Panc1 (cell line): ENCODE measurements at regions not wholly inside any gene's neighbourhood (a gene's known extent, or its start where the extent isn't known, plus 50 kb on each side); places are given as distances from the start of the nearest gene placed in this dataset.

Experiments
- POLR2AphosphoS5 ChIP-seq: IDR thresholded peaks from 2 replicates; pipeline ENCODE4 v1.6.1; 2012; ENCODE audit warnings: mild to moderate bottlenecking, low read depth, low read length, moderate library complexity
- SIN3A ChIP-seq: IDR thresholded peaks from 2 replicates; pipeline ENCODE4 v1.6.1; 2012; ENCODE audit warnings: low read depth, mild to moderate bottlenecking, low read length, moderate library complexity, borderline replicate concordance; ENCODE audit not compliant: insufficient read depth
- TCF7L2 ChIP-seq: IDR thresholded peaks from 2 replicates; pipeline ENCODE4 v1.6.1; 2011; ENCODE audit warnings: mild to moderate bottlenecking, low read depth, low read length, inconsistent platforms
- TF ChIP-seq, protein P1 (sequence below): fragments of 450-650 bp; IDR thresholded peaks from 2 replicates; pipeline ENCODE4 v1.5.1; 2017; ENCODE audit warnings: mild to moderate bottlenecking
- TF ChIP-seq, protein P2 (sequence below), 2 experiments: IDR thresholded peaks; 2 replicates each; pipeline ENCODE4 v1.6.1; 2011 to 2012; ENCODE audit warnings: low read depth in 2 of 2, control low read depth in 1 of 2, low read length in 1 of 2, mild to moderate bottlenecking in 1 of 2, moderate library complexity in 1 of 2; ENCODE audit not compliant: insufficient read depth in 1 of 2

DNA sequence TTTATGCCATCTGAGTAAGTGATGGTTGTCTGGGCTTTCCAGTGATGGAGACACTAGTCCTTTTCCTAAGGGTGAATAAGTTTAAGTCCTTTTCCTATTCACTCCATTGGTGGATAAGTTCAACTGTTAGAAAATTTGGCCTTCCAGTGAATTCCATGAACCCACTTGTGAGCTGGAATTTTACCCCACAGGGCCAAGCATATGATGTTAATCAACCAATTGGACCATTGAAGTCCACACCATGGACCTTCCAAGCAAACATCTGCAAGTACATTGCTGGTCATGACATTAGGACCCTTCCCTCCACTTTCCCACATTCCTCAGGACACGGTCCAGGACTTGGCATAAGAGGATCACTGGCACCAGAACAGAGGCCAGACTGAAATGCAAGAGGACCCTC lies 381.4 kb downstream of the RPS24 start:
- TF ChIP-seq, protein P1, sequence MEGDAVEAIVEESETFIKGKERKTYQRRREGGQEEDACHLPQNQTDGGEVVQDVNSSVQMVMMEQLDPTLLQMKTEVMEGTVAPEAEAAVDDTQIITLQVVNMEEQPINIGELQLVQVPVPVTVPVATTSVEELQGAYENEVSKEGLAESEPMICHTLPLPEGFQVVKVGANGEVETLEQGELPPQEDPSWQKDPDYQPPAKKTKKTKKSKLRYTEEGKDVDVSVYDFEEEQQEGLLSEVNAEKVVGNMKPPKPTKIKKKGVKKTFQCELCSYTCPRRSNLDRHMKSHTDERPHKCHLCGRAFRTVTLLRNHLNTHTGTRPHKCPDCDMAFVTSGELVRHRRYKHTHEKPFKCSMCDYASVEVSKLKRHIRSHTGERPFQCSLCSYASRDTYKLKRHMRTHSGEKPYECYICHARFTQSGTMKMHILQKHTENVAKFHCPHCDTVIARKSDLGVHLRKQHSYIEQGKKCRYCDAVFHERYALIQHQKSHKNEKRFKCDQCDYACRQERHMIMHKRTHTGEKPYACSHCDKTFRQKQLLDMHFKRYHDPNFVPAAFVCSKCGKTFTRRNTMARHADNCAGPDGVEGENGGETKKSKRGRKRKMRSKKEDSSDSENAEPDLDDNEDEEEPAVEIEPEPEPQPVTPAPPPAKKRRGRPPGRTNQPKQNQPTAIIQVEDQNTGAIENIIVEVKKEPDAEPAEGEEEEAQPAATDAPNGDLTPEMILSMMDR = no peak
- TF ChIP-seq POLR2AphosphoS5 (no peak), SIN3A (no peak), TCF7L2 (no peak)
- TF ChIP-seq, protein P2, sequence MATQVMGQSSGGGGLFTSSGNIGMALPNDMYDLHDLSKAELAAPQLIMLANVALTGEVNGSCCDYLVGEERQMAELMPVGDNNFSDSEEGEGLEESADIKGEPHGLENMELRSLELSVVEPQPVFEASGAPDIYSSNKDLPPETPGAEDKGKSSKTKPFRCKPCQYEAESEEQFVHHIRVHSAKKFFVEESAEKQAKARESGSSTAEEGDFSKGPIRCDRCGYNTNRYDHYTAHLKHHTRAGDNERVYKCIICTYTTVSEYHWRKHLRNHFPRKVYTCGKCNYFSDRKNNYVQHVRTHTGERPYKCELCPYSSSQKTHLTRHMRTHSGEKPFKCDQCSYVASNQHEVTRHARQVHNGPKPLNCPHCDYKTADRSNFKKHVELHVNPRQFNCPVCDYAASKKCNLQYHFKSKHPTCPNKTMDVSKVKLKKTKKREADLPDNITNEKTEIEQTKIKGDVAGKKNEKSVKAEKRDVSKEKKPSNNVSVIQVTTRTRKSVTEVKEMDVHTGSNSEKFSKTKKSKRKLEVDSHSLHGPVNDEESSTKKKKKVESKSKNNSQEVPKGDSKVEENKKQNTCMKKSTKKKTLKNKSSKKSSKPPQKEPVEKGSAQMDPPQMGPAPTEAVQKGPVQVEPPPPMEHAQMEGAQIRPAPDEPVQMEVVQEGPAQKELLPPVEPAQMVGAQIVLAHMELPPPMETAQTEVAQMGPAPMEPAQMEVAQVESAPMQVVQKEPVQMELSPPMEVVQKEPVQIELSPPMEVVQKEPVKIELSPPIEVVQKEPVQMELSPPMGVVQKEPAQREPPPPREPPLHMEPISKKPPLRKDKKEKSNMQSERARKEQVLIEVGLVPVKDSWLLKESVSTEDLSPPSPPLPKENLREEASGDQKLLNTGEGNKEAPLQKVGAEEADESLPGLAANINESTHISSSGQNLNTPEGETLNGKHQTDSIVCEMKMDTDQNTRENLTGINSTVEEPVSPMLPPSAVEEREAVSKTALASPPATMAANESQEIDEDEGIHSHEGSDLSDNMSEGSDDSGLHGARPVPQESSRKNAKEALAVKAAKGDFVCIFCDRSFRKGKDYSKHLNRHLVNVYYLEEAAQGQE (IDR thresholded peaks at IDR 0.05; ENCODE audit: insufficient read depth in 1 of 2, low read depth in 2 of 2, low read length in 1 of 2) = no peak
